ENCODE measurements at regions not wholly inside any gene's neighbourhood (a gene's known extent, or its start where the extent isn't known, plus 50 kb on each side); places are given as distances from the start of the nearest gene placed in this dataset.

GRCh38 chr6:48307573-48307972 is 196.6 kb upstream of the PTCHD4 start:
- no TSS peak for BruUV-seq (replicated peaks)
- H3K36me3 ChIP-seq (ENCODE audit: control insufficient read depth in 2 of 2, insufficient read depth in 2 of 2, low read length in 1 of 2) = no peaks in the 10 kb centered on the region
- SMC1A ChIA-PET (ENCODE audit: uncharacterized antibody, unreplicated experiment) = no interaction called here
- no peak for FAIRE-seq
- H3K4me3 ChIP-seq = no peak overlapping the region
- intact Hi-C loops (cut with micrococcal nuclease; ENCODE audit: unreplicated experiment) = no loop called here
- in situ Hi-C loops (cut with MboI) = no loop called here
- H3K27ac ChIP-seq (ENCODE audit: control insufficient read depth, insufficient read depth) = no peak overlapping the region
- no peaks in the 10 kb centered on the region for H3K79me2 ChIP-seq (ENCODE audit: control insufficient read depth, insufficient read depth, low read length)
- H3K4me1 ChIP-seq (ENCODE audit: control insufficient read depth, insufficient read depth, low read length) = no peaks in the 10 kb centered on the region
- POLR2A ChIA-PET = no interaction called here
- no peaks in the 10 kb centered on the region for H3K27me3 ChIP-seq (replicated peaks in 1 of 2; ENCODE audit: control insufficient read depth in 2 of 2, insufficient read depth in 2 of 2, low read length in 1 of 2)
- no peaks in the 10 kb centered on the region; the same call in 2 of the 3 replicates for H3K9me3 ChIP-seq (replicated peaks; ENCODE audit: control insufficient read depth, insufficient read depth, low read length)
- no peak overlapping the region for H2AFZ ChIP-seq (ENCODE audit: control insufficient read depth, low read depth, low read length)
- no peak overlapping the region for H3K4me2 ChIP-seq (ENCODE audit: control insufficient read depth, insufficient read depth)
- CTCF ChIA-PET = no interaction called here
- DNase-seq (ENCODE audit: low read depth, low spot score) = no peak
- RAD21 ChIA-PET (ENCODE audit: unreplicated experiment) = no interaction called here
- no peak for ATAC-seq
- 2% methylated on average over 2 of the region's 2 CpGs for WGBS (ENCODE audit: insufficient coverage, insufficient replicate concordance, low lambda C conversion rate, missing lambda C conversion rate)
- H4K20me1 ChIP-seq (ENCODE audit: control insufficient read depth, insufficient read depth) = no peaks in the 10 kb centered on the region
- TF ChIP-seq MTA2 (IDR thresholded peaks at IDR 0.05; ENCODE audit: low read depth) = no peak
- TF ChIP-seq BHLHE40 (IDR thresholded peaks at IDR 0.05; ENCODE audit: borderline replicate concordance in 1 of 2, low read depth in 2 of 2, low read length in 1 of 2) = no peak
- no peak for TF ChIP-seq DPF2 (IDR thresholded peaks at IDR 0.05)
- no peak for TF ChIP-seq ZNF687 (IDR thresholded peaks at IDR 0.05)
- no peak overlapping the region for H3K9ac ChIP-seq (ENCODE audit: control insufficient read depth, insufficient read depth, low read length)

GRCh38 chr6:48290595-48290994 is 179.6 kb upstream of the PTCHD4 start:
- in situ Hi-C loops (cut with MboI) = no loop called here
- H3K27me3 ChIP-seq (replicated peaks in 1 of 2; ENCODE audit: control insufficient read depth in 2 of 2, insufficient read depth in 2 of 2, low read length in 1 of 2) = no peaks in the 10 kb centered on the region
- CTCF ChIA-PET = no interaction called here
- H3K27ac ChIP-seq (ENCODE audit: control insufficient read depth, insufficient read depth) = no peak overlapping the region
- H3K9ac ChIP-seq (ENCODE audit: control insufficient read depth, insufficient read depth, low read length) = no peak overlapping the region
- no peak overlapping the region for H2AFZ ChIP-seq (ENCODE audit: control insufficient read depth, low read depth, low read length)
- H3K9me3 ChIP-seq (replicated peaks; ENCODE audit: control insufficient read depth, insufficient read depth, low read length) = no peaks in the 10 kb centered on the region
- no peaks in the 10 kb centered on the region for H3K36me3 ChIP-seq (ENCODE audit: control insufficient read depth in 2 of 2, insufficient read depth in 2 of 2, low read length in 1 of 2)
- TF ChIP-seq HCFC1 (IDR thresholded peaks at IDR 0.05; ENCODE audit: low read length) = no peak
- no peak for TF ChIP-seq BCL11A (IDR thresholded peaks at IDR 0.05; ENCODE audit: low read depth, low read length)
- no peak for TF ChIP-seq CHD4 (IDR thresholded peaks at IDR 0.05)
- no peak for TF ChIP-seq CREM (IDR thresholded peaks at IDR 0.05; ENCODE audit: low read depth)
- FAIRE-seq (no peak), ATAC-seq (no peak), DNase-seq (ENCODE audit: low read depth, low spot score) (no peak)
- RAD21 ChIA-PET (ENCODE audit: unreplicated experiment) = no interaction called here
- H3K4me3 ChIP-seq = no peak overlapping the region
- WGBS (ENCODE audit: insufficient coverage, insufficient replicate concordance, low lambda C conversion rate, missing lambda C conversion rate) = 25% methylated on average over 4 of the region's 4 CpGs
- POLR2A ChIA-PET = no interaction called here
- no peaks in the 10 kb centered on the region for H3K79me2 ChIP-seq (ENCODE audit: control insufficient read depth, insufficient read depth, low read length)
- H4K20me1 ChIP-seq (ENCODE audit: control insufficient read depth, insufficient read depth) = no peaks in the 10 kb centered on the region
- no TSS peak for BruUV-seq (replicated peaks)
- SMC1A ChIA-PET (ENCODE audit: uncharacterized antibody, unreplicated experiment) = no interaction called here
- intact Hi-C loops (cut with micrococcal nuclease; ENCODE audit: unreplicated experiment) = no loop called here
- no peaks in the 10 kb centered on the region for H3K4me1 ChIP-seq (ENCODE audit: control insufficient read depth, insufficient read depth, low read length)
- no peak overlapping the region for H3K4me2 ChIP-seq (ENCODE audit: control insufficient read depth, insufficient read depth)

All from GM12878 (cell line).